Mammary epithelial cell (primary cell): ENCODE measurements at regions not wholly inside any gene's neighbourhood (a gene's known extent, or its start where the extent isn't known, plus 50 kb on each side); places are given as distances from the start of the nearest gene placed in this dataset.

ENCODE experiments used
- CTCF ChIP-seq, 2 donors: IDR thresholded peaks in 1 of 2; conservative IDR thresholded peaks in 1 of 2; 2 replicates each; pipeline ENCODE4 v1.5.1; 2011 to 2012; ENCODE audit warnings: inconsistent platforms in 2 of 2, low read length in 2 of 2, mild to moderate bottlenecking in 2 of 2, control low read depth in 1 of 2, low read depth in 1 of 2; ENCODE audit not compliant: insufficient read depth in 1 of 2; ENCODE audit errors: extremely low read depth in 1 of 2
- EZH2 ChIP-seq: IDR thresholded peaks from 2 replicates; pipeline ENCODE4 v1.6.1; 2012; ENCODE audit warnings: low read length, inconsistent platforms, borderline replicate concordance

GRCh38 chr3:83633758-83634157, 1325.0 kb upstream of the CADM2 start:
- TF ChIP-seq CTCF (conservative IDR thresholded peaks at IDR 0.05 in 1 of 2, IDR thresholded peaks at IDR 0.05 in 1 of 2; ENCODE audit: extremely low read depth in 1 of 2, insufficient read depth in 1 of 2, low read depth in 1 of 2, low read length in 2 of 2) (no peak), EZH2 (no peak)
